HG02763 (cell line): ENCODE measurements at regions not wholly inside any gene's neighbourhood (a gene's known extent, or its start where the extent isn't known, plus 50 kb on each side); places are given as distances from the start of the nearest gene placed in this dataset.
"Not testable (repeated sequence)": the region's sequence is repeated elsewhere in the genome, so short reads cannot be mapped to it uniquely, and the experiment has no call there.

Source experiments
- ATAC-seq: cut with Tn5 transposase; IDR thresholded peaks from one replicate; pipeline ENCODE4 v1.9.1; 2021; ENCODE audit warnings: mild to moderate bottlenecking, moderate library complexity; ENCODE audit not compliant: unreplicated experiment

DNA sequence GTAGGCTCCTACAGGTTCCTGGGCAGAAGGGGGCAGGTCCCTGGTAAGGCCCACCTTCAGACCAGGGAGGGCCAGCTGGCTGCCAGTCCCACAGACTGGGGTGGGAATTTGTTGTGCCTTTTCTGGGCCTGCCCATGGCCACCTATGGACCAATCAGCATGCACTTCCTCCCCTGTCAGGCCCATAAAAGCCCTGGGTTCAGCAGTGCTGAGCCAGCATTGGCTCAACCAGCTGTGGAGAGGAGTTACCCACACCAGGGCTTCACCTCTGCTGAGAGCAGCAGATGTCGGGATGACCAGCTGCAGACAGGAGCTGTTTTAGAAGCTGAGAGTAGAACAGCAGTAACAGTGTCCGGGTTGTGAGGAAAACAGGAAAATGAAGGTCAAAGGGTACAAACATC, 373.4 kb upstream of the ACO1 start:
- ATAC-seq: no peak

DNA sequence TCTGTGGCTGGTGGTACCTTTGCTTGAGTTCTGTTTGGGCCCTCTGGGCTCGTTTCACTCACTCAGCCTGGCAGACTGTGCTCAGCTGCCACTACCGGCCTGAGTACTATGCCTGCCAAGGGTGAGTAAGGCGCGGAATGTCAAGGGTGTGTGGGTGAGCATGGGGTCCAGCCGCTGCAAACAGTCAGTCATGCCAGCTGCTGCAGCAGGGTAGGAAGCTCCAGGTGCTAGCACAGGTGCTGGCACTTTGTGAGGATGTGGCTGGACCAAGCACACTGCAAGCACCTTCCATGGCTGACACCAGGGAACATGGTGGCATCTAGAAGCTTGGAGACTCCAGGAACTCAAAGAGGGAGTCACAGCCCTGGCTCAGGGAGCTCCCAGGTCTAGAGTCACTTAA, 368.6 kb upstream of the ACO1 start:
- ATAC-seq: no peak

DNA sequence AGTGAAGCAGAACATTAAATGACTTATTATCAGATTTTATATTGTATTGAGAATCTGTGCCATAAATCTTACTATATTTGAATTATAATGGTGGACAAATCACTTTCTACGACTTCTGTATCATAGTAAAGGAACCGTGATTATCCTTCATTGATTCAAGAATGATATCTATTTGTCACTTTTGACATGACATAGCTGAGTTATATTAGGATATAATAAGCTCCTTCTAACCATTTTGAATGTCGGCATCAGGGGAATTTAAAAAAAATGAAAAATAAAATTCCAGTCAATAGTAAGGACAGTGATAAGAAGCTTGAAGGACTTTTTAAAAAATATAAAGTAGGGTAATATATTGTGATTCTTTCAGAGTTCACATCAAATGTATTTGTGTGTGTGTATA, 338.9 kb upstream of the ACO1 start:
- ATAC-seq: no peak

DNA sequence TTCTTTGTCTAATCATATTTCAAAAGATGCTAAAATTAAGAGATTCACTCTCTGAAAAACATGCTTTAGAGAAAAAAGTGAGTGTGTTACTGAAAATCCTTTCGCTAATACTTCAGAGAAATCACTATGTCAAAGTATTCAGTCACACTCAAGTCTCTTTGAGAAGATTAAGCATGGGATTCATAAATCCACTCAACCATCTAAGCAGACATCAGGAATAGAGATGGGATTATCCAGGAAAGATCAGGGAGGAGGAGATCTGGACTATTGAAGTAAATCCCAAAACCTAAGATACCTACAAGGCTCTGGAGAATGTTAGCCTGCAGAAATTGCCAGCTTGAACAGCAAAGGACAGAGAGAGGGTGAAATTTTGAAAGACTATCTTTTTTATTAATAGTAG, 317.2 kb upstream of the ACO1 start:
- ATAC-seq: no peak

DNA sequence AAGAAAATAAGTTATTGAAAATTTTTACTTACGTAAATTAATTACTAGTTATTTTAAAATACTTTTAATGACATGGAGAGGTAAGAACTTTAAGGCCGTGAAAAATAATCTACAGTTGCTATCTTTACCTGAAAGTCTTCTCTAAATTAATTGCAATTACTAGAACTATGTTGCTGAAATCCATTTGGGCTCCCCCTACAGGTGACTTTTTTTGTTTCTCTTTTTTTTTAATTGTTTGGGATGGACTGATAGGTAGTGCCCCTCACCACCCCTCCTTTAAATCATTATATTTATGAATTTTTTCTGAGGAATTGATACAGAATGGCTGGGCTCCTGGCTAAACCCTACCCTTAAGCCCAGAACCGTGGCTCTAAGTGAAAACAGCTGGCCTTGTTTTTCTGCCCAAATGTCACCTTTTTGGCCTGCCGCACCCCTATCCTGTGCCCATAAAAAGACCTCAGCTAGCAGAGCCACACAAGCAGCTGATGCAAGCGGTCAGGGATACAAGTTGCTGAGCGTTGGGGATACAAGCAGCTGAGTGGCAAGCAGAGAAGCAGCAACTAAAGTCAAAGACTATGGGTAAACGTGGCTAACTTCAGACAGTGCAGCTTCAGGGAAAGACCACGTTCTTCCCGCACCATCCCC, 315.2 kb upstream of the ACO1 start:
- ATAC-seq: no peak

DNA sequence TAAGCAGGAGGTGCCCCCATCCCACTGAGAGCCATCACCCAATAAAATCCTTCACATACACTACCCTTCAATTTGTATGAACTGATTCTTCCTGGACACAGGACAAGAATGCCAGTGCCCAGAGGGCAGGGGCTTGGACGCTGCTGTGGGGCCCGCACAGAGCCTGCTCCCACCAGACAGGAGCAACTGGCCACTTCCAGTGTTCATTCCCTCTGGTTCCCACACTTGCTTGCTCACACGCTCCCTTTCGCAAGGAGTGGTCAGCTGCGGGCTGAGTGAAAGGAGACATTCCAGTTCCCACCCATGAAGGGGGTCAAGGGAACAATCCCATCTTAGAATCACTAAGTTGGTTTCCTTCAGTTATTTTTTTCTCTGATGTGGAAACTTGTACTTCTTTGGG, 314.5 kb upstream of the ACO1 start:
- no peak for ATAC-seq

DNA sequence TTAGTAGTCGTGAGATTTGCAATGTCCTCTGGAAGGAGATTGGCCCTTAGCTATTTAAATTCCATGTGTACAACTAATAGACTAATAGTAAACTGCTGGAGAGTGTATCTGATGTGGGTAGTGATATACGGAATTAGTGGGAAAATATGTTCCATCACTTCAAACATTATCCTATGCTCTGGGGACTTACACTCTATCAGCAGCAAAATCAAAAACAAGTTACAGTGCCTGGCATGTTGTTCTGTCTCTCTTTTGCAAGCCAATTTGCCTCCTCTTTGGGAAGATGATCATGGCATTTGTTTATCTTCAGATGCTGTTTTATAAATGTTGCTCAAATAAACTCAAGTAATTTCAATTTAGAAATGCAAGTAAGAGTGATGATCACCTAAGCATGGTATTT, 311.9 kb upstream of the ACO1 start:
- ATAC-seq: no peak

DNA sequence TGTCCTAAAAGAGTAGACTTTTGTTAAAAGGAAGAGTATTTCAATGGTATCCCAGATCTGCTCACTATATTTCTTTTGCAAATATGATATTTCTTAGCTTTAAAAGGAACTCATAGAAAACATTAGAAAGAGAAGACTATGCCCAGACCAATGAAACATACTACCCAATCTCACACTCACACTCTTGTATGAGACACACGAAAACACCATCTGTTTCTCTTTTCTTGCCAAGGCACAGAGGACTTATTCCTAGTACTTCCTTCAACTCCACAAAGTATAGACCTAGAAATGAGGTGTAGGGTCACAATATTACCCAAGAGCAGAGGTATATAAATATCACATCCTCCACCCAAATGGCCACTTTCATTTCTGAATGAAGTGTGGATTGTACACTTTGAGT, 292.4 kb upstream of the ACO1 start:
- ATAC-seq: no peak

DNA sequence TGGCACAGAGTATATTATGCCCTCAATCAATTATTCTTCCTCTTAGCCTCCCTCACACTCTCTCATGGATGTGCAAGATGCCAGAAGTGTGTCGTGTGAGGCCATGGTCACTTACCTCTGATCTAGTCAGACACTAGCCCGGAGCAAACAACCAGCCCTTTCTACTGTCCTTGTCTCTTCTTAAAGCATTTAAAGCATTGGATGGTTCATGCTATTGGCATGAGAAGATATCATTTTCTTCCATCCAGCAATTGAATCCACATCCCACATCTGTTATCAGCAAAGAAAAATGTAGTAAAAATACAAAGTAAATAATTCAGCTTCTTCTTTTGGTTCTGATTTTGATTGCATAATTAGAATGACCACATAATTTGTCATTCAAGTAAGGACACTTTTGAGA, 267.2 kb upstream of the ACO1 start:
- ATAC-seq: no peak

DNA sequence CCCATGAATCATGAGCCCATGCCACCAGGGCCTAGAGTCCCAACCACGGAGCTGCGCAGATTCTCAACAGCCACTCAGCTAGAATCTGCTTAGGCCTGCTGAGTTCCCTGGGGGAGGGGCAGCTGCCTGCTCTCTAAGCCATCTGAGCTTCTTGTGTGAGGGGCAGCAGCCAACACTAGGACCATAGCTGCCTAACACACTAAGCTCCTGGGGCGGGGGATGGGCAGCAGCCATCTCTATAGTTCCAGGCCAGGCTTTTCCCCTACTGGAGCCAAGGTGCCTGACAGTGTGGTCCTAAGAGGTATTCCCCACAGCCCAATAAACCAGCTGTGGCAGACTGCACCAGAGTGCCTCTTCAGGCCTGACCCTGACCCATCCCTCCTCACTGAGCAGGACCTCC, 255.9 kb upstream of the ACO1 start:
- no peak for ATAC-seq

DNA sequence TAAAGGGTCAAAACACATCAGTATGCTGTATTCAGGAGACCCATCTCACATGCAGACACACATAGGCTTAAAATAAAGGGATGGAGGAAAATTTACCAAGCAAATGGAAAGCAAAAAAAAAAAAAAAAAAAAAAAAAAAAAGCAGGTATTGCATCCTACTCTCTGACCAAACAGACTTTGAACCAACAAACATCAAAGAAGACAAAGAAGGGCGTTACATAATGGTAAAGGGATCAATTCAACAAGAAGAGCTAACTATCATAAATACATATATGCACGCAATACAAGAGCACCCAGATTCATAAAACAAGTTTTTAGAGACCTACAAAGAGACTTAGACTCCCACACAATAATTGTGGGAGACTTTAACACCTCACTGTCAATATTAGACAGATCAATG, 253.7 kb upstream of the ACO1 start:
- not testable (repeated sequence) for ATAC-seq

DNA sequence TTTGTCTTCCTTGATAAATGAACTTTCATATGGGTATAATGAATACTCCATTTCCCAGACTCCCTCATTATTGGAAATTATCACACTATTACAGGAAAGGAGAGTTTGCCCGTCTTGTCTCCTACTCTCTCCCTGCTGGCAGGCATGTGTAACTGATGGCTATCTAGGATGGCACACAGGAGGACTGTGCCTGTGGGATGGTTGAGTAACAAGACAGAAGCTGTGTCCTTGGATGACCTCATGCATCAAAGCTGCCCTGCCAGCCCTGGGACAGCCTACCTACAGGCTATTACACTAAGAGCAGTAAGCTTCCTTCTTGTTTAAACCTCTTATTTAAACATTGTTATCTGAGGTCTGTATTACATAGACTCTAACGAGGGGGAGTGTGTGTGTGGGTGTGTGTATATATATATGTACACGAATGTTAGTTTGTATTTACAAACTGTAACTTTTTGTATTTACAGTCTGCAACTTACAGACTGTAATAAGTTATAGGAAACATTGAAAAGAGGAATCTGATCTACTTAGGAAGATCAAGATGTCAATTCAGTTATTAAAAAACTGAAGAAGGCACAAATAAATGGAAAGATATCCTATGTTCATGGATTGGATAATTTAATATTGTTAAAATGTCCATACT, 247.6 kb upstream of the ACO1 start:
- ATAC-seq: no peak

DNA sequence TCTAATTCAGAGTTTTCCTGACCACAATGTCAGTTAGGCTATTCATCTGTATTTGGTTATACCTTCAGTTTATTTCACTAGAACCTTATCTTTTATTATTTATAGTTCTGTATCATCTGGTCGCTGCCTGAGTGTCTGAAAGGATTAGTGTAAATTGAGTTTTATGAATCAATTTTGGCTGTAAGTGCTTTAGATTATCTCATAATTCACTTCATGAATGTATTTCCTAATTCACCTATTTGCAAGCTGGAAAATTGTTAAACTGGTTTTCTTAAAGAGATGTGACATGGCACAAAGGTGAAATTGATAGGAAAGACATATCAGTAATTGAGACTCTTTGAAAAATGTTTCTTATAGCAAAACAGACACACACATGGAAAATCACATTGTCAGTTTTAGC, 242.4 kb upstream of the ACO1 start:
- ATAC-seq: no peak

DNA sequence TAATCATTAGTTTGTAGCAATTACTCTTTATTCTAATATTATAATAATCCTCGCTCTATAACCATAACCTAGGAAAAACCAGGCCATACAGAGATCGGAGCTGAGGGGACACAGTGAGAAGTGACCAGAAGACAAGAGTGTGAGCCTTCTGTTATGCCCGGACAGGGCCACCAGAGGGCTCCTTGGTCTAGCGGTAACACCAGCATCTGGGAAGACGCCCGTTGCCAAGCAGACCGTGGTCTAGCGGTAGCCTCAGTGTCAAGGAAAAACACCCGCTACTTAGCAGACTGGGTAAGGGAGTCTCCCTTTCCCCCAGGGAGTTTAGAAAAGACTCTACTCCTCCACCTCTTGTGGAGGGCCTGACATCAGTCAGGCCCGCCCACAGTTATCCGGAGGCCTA, 235.9 kb upstream of the ACO1 start:
- not testable (repeated sequence) for ATAC-seq

DNA sequence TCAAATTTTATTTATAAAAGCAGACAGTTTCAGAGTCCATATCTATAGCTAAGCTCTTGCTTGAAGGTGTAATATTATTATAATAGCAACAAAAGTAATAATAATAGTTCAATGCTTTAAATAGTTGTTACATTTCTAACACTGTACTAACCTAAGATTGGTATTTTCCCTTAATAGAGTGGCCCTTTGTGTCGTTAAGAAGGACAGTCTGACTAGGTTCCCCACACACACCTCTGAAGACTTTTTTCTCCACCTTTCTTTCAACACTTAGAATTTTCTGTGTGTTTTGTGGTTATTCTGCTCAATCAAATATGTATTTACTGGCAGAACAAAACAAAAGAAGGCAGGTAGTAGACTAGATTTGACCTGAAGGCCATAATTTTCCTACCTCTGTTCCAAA, 223.2 kb upstream of the ACO1 start:
- ATAC-seq: no peak

DNA sequence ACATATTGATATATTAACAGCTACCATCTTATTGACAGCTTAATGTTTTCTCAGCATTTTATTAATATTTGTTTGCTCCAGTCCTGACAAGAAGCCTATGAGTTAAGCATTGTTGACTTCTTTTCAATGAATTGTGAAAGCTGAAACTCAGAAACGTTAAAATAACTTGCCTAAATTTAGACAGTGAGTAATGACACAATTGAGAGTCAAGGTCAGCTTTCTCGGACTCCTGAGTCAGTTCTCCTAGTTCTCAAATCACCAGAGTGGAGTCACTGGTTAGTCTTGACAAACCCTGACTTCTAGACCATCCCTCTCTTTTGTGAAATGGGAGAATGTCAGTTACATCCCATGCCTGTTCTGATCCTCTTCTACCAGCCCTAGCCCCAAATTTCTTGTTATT, 222.7 kb upstream of the ACO1 start:
- peak; percentile 77 for ATAC-seq

DNA sequence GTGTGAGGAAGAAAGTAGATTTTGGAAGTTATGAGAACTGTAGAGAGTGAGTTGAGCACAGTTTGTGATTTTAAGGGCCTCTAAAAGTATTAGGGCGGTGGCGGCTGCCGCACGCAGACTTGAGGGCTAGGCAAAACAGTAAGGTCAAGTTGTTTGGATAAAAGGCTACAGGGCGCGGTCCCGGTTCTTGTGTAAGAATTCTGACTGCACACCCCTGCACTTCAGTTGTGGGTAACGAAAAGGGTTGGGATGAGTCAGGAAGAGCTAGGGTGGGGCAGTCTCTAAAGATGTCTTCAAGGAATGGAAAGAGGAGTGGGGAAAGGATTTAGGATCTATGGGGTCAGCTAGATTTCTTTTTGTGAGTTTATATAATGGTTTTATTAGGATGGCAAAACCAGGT, 218.1 kb upstream of the ACO1 start:
- ATAC-seq: not testable (repeated sequence)

DNA sequence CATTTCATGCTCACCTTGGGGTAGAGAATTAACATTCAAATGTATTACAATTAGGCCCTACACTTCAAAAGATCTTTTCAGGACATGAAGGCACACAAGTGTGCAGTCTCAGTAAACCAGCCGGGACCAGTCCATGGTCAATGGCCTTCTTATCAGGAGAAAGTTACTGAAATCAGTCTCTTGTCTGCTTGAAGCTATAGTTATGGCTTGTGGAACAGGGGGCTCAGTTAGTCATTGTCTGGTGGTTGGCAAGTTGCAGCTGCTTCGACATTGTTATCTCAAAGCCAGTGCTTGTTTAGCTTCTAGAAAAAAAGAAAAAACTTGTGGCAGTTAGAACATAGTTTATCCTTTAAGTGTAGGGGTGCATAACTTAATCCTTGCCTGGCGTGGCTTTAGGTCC, 213.1 kb upstream of the ACO1 start:
- no peak for ATAC-seq

DNA sequence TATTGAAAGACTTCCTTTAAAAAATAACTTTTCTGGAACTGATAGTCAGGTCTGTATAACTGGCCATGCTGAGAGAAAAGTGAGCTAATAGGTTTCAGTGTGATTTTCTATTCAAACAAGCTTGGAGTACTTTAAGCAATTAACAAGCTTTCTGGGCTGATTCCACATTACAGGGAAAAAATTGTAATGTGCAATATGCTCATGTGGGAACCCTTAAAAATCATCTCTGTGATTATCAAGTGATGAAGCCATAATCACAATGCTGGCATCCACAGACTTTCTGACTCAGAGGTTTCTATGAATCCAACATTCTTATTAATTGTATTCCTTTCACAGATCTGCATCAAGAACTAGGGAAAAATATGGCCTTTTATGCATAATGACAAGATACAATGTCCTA, 212.2 kb upstream of the ACO1 start:
- ATAC-seq: no peak

DNA sequence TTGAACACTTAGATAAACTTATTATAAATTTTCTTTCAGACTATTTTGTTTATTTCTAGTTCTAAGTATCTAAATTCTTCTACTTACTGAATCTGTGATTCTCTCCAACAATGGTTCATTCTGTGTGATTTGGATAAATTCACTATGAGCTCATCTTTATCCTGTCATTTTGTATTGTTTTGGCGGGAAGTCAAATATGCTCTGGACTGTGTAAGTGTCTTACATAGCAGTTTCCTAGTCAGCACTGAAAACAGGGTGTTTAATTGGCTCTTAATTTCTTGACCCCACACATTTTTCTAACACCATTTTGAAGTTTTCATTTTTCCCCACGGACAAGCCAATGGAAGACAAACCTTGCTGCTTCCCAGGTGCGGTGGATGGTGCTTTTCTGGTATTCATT, 207.0 kb upstream of the ACO1 start:
- no peak for ATAC-seq

DNA sequence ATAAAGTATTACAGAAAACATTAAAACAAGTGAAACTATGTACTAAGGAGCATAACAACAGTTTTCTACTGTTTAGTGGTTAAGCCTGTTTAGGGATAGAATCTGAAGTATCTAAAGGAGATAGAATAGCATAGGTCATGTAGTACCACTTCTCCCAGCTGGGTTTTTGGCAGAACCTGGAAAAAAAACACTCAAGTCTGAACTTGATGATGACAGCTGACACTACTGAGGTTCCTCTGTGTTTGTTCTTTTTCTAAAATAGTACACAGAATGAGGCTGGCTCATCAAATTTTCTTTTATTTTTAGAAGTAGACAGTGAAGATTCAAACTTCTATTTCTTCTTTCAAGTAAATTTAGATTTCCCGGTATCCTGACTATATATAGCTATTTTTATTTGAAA, 203.8 kb upstream of the ACO1 start:
- ATAC-seq: no peak

DNA sequence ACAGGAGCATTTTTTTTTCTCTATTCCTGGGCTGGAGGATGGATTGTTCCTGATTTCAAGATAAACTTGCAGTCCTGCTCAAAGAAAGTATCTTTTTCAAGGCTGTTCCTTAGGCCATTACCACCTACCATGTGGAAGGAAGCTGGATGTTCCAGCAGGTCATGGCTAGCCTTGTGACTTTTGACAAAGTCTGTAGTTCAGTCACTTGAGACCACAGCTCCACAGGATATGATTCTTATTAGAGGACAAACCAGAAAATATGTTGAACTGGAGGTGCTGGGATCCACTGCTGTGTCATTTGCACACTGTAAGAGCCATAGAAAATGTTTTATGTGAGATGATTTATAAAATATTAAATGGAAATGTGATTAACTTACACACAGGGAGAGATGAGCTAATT, 184.2 kb upstream of the ACO1 start:
- ATAC-seq: no peak

DNA sequence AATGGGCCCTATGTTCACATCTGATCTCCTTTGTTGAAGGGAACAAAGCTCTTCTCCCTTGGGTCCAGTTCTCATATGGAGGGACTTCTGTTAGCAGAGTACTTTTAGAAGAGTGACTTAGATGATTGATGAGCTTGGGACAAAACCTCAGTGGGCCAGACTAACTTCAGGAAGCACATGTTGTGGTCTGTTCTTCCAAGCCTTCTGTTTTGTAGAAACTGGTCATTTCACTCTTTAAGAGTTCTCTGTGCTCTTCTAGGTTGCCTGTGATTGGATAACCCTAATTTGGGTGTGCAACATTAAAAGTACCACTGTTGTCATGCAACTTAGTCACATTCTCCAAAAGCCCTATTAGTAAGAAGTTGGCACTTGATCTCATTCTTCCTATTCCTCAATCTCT, 183.5 kb upstream of the ACO1 start:
- no peak for ATAC-seq
